GM21786 (cell line): ENCODE measurements at regions not wholly inside any gene's neighbourhood (a gene's known extent, or its start where the extent isn't known, plus 50 kb on each side); places are given as distances from the start of the nearest gene placed in this dataset.
"Not testable (repeated sequence)": the region's sequence is repeated elsewhere in the genome, so short reads cannot be mapped to it uniquely, and the experiment has no call there.

Experiments used
- ATAC-seq: cut with Tn5 transposase; IDR thresholded peaks from one replicate; pipeline ENCODE4 v1.9.1; 2021; ENCODE audit not compliant: unreplicated experiment

DNA sequence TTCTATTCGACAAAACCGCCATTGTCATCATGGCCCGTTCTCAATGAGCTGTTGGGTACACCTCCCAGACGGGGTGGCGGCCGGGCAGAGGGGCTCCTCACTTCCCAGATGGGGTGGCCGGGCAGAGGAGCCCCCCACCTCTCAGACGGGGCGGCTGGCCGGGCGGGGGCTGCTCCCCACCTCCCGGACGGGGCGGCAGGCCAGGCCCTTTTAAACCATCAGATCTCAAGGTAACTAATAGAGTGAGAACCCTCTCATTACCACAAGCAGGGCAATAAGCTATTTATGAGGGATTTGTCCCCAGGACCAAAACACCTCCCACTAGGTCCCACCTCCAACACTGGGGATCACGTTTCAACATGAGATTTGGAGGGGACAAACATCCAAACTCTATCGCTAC lies 571.5 kb downstream of the INSC start:
- not testable (repeated sequence) for ATAC-seq

DNA sequence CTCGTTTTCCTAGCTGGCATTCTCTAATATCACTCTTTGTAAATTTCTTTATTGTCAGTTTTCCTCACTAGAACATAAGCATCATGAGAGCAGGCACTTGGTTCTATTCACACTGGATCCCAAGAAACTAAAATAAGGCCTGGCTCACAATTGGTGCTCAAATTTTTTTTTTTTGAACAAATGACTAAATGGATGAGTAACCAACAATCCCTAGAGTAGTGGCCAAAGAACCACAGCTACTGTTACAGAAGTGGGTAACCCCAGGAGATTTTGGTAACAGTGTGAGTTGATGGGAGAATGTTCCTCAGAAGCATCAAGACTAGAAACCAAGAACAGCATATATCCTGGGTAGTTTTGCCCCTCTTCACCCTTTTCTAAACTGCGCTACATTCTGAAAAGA lies 572.6 kb downstream of the INSC start:
- no peak for ATAC-seq

DNA sequence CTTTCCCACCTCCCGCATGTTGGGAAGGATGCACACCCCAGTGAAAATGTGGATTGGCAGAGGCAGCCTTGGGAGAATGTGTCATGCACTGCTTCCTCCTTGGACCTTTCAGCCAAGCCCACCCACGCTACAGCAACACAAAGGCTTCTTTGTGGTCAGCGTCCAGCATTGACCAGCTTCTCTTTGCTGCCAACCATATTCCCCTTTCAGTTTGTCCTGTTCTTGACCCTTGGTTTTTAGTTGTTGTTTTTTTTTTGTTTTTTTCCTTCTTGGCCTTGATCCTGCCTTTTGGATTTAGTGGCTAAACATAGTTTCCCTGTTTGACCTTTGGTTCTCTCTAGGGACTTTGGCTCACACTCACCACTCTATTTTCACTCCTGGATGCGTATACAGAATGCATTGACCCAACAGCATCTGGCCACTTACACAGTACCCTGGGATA lies 573.6 kb downstream of the INSC start:
- ATAC-seq = no peak

DNA sequence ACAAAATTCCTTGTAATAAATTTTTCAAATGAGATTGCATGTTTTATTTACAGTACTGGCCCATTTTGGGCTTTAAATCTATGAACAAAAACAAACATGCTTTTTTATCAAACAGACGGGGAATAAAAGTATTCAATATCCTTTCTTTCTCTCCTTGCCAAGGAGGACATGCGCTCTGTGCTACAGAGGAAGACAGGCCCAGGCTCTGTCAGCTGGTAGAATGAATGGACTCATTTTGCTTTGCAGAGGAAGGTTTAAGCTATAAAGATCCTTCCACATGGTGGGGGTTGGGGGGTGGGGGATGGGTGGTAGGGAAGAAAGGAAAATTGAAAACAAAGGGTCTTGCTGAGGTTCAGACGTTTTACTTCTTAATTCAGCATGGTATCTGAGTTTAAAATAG lies 575.6 kb downstream of the INSC start:
- ATAC-seq = no peak

DNA sequence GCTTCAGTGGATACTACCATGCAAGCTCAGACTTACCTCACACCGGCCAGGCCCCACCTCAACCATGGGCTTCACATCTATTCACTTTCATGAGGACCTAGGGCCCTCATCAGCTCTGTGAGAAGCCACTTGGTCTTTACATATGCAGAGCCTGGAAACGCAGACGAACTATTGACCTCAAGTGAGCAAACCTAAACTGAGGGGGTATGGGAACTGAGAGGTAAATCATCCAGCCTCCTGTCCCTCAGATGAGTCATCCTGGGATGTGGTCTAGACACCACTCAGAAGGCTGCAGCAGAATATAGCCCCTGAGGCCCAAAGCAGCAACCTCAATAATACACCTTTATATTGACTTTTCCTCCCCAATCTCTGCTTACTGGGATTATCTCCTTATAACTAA lies 578.0 kb downstream of the INSC start:
- ATAC-seq = no peak

DNA sequence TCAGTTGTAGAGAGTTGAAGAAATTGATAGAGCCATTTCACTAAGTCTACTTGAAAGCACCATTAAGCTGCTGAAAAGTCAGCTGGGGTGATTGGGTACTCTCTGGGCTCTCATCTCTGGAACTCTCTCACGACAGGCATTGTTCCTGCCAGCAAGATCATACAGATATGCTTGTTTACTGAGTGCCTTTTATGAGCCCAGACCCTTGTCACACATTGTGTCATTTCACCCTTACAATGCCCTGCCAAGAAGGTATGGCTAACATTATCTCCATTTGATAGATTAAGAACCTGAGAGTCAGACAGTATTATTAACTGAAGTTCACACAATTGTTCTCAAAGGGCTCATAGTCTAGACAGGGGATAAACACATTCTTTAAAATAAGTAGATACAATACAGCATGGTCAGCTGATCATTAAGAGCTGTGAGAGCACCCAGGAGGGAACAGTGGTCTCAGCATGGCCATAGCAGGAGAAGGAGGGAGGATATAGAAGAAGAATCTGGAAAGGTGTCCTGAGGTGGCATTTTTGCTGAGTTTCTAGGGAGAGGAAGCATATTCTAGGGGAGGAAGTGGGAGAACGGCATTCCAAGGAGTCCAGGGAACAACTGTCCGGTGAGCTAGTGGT lies 580.5 kb downstream of the INSC start:
- no peak for ATAC-seq

DNA sequence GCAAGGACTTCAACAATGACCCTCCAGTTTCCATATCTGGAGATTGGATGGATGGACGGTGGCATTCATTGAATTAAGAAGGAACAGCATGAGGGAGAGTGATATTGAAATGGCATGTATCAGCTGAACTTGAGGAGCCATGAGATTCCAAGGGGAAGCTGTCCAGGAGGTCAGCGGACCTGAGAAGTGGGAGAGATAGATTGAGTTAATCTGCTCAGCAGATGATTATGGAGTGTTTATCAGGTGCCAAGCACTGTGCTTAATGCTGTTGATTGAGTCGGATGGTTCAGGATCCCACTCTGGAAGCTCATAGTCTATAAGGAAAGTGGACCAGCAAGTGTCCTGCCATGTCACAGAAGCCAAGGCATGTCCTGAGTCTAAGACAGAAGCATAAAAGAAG lies 581.3 kb downstream of the INSC start:
- ATAC-seq = no peak

DNA sequence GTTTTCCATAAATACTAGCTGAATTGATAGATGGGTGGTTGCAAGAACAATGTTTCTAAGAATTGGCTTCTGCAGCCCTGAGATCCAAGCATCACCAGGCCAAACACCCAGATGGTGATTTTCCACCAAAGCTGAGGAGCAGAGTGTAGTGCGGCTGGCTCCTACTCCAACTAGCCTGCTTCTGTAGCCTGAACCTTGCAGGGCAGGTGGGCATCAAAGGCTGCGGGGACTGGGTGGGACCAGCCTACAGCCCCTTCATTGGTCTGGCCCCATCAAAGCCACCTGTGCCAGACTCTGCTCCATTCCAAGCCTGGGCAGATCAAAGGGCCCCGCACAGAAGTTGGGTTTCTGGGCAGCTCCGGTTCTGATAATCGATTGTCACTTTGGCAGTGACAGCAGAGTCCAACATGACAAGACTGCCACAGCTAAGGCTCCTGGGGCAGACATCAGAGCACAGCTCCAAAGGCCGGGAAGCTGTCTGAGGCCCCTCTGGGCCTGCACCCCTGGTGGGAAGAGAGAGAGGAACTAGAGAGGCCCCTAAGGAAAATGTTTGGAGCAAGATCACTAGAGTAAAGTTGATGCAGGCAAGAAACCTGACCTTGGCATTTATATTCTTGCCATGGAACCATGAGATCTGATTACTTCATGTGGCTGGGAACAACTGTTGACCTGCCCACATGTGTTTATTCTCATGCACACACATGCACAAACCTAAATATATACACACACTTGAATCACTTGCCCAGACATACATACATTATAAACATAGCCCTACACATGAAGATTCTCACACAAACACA lies 582.9 kb downstream of the INSC start:
- ATAC-seq = no peak

DNA sequence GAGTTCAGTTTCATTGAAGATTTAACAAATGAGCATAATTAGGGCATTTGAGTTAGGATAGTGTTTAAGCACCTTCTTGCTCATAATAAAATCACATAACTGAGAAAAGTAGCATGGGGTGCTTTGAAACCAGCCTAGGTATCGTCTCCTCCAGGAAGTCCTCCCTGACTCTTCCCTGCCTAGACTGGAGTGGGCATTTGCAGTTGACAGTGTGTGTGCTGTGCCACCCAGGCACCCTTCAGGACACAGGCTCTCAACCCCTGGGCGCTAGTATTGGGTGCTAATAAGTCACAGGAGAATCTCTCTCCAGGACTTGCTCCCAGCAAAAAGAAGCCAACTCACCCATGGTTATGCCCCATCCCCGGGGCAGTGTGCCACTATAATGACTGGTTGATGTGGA lies 584.1 kb downstream of the INSC start:
- ATAC-seq = no peak

DNA sequence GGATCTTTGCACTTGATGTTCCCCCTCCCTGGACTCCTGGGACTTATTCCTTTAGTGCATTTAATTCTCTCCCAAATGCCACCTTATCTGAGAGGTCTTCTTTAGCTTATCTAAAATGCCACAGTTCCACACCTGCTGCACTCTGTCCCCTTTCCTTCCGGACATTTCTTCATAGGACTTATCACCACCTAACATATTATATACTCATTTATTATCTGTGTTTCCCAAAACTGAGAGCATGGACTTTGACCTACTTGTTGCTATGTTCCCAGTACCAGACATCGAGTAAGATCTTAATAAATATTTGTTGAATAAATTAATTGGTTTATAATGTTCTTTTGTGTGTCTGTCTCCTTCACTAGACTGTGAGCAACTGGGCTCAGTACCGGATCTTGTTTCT lies 585.3 kb downstream of the INSC start:
- ATAC-seq = no peak

DNA sequence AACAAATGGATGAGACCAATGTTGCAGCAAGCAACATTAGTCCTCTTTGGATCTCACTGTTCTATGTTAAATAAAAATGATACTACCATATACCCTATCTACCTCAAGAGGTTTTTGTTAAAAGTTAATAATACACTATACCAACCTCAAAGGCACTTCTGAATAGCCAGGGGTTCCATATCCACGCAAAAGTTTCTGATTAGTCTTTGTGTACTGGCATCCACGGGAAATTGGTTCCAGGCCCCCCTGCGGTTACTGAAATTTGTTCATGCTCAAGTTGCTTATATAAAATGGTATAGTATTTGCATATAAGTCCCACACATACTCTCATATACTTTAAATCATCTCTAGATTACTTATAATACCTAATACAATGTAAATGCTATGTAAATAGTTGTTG lies 585.7 kb downstream of the INSC start:
- ATAC-seq = no peak

DNA sequence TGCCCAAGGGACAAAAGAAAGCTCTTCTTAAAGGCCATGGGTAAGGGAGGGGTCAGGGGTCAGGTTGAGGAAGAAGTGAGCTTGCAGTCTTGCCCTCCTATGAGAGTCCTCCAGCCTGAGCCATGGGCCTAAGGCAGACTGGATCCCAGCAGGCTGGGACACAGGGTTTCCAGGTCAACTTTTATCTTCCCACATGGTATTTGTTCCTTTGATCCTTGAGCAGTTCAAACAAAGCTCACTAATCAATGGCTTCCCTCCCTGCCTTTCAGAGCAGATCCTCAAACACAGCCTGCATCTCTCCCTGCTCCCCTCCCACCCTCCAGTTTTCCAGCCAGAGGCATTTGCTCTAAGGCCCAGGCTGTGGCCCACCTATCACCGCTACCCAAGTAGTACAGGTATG lies 589.3 kb downstream of the INSC start:
- no peak for ATAC-seq

DNA sequence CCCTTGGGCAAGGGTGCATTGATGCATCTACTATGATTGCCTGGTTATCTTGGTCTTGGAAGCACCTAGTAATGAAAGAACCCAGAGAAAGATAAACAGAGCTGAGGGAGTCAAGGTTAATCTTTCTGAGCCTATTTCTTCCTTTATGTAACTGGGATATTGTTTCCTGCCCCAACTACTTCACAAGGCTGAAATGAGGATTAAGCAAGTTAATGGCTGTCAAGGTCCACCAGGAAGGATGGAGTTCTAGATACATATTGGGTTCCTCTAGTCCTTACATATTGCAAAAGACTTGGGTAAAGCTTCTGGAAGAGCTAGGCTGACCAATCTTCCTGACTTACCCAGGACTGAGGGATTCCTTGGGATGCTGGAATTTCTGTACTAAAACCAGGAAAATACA lies 589.8 kb downstream of the INSC start:
- no peak for ATAC-seq

DNA sequence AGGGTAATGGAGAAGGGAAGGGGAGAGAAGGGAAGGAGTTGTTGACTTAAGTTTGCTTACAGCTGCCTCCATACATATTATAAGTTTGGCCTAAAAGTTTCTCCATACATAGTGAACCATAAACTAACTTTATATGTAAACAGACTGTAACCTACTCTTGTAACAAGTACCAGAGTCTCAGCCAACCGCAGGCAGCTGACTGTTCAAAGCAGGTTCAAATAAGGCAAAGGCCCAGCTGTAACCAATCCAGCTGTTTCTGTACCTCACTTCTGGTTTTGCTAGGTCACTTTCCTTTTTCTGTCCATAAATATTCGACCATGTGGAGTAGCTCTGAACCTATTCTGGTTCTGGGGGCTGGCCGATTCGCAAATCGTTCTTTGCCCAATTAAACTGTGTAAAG lies 591.2 kb downstream of the INSC start:
- no peak for ATAC-seq

DNA sequence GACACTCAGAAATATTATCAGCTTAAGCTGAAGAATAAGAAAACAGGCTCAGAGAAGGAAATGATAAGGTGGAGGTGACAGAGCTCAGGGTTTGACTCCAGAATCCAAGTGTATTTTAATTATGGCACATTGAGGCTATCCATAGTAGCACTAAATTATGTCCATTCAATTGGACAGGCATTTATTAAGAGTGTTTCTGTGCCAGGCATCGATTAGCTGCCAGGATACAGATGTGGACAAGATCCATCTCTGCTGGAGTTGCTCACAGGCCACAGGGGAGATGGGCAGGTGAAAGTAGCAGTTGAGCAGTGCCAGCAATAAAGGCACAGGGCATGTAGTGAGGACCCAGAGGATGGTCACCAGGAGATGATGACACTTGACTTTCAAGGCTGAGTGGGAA lies 592.5 kb downstream of the INSC start:
- no peak for ATAC-seq

DNA sequence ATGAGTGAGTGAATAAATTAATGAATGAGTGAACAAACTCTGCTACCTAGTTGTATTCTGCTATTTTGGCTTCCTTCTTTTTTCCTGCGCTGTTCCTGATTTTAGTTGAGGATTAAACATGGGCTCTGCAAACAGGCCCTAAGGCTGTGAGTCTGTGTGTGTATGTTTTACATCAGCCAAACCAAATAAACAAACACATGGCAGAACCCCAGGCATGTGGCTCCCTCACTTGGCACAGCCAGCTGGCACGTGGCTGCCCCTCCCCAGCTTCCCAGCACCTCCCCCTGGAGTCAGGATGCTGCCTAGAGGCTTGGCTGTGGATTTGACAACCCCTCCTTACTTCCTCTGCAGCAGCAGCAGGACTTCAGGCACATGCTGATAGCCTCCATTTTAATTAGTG lies 593.2 kb downstream of the INSC start:
- no peak for ATAC-seq

DNA sequence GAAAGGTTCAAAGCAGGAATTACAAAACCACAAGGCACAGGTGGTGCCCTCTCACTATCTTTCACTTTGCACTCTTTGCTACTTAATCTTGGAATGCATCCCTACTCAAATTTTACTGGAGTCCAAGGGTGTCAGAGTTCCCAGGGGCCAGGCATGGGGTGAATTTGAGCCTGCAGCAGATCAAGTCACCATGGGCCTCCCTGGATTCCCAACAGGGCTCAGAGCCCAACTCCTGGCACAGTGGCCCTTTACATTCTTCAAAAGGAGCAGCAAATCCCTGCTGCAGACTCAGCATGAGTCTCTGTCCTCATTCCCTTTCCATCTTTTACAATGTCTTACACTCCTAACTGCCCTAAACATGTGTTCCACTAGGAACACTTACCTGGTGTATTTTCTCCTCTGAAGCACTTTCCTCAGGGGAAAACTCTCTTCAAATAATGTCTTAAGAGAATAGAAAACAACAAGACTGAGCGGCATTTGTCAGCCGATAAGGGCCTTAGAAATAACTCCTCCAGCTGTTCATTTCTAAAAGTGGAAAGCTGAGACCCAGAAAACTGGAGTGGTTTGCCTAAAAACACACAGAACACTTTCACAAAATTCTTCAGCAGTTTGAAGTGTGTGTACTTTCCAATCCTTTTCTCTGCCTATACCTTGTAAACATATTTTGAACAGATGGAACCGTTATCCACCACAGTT lies 596.0 kb downstream of the INSC start:
- ATAC-seq = no peak

DNA sequence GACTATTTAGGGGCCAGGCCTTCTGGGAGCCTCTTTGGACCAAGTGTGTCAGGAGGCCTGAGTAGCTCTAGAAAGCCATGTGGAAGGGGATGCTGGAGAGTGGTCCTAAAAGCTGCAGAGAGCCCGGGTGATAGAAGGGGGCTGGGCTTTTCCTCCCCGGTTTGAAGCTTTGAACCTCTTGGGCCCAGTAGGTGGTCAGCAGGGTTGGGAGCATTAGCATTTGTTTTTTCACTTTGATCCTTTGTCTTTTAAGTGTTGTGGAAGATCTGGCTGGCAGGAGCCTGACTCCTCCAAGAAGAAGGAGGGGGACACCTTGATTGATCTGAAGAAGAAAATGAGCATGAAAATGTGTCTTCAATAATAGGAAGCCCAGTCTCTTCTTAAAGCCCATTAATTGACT lies 596.6 kb downstream of the INSC start:
- ATAC-seq = no peak

DNA sequence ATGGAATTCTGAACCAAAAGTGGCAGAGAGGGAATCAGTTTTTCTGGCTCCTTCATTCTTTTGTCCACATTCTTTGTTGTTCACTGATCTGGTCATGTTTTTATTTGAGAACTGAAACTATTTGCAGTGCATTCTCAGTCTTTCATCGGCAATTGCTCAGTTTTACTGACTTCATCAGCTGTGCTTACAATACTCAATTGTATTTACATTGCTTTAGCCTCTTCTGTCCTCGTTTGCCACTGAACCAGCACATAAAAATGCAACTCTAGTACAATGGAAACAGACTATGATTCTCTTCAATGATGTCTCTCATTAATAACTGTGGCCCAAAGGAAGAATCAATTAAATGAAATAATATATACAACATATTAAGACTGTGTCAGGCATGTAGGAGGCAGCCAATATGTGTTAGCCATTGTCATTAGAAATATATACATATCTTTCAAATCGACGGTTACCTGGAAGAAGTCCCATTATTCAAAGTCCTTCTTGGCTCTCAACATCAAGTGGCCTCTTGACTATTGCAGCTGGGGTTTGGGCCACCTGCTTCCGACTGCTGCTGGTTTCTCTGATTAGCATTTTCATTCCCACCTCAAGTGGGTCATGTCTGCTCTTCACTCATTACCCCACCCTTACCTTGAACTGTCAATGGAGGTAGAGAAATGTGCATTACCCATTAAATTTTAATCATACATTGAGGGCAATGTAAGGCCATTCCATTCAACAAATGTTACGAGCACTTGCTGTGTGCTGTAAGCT lies 600.1 kb downstream of the INSC start:
- no peak for ATAC-seq

DNA sequence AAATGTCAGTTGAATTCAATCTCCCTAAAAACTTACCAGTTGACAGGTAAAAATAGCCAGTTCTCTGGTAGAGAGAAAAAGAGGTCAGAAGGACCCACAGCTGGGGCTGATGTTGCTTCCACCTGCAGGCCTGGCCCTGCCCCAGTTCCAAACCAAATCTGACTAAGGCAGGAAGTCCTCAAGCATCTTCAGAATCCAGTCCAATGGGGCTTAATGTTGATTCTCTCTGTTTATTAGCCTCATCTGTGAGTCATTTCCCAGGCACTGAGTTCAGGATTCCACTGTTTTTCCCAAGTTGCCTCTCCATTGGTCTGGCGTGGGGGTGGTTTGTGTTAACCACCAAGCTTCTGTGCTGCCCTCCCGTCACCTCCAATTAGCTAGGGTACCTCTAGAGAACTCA lies 601.8 kb downstream of the INSC start:
- no peak for ATAC-seq

DNA sequence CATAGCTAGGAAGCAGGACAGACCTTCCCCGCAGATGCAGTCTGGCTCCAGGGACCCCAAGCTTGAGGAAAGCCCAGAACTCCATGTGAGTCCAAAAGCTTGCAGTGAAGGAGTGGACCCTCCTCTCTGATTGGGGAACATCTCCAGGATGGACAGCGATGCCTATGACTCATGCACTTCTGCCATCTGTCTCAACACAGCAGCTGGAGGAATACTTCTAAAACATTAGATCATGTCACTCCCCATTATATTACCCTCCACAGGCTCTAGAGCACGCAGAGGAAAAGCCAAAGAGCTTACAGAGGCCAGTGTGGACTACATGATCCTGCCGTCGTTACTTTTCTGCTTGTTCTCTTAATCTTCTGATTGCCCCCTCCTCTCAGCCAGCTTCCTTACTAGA lies 605.7 kb downstream of the INSC start:
- no peak for ATAC-seq

DNA sequence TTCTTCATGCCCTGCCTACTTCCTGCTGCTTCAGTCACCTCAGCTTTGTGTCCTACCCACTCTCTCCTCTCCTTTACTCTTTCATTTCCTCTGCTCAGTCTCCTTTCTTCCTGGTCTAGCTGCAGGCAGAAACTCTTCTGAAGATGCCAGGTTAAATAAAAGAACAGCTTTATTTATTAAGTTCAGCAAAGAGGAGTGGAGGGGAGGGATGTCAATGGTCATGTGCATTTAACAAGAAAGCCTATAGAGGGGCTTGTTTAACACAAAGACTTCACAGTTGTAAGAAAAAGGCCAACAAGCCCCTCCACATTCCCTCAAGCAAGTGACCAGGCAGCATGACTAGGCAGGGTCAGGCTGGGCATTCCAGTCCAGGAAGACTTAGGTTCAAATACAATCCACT lies 609.2 kb downstream of the INSC start:
- ATAC-seq = no peak
